Endothelial cell of umbilical vein (primary cell): ENCODE measurements at regions not wholly inside any gene's neighbourhood (a gene's known extent, or its start where the extent isn't known, plus 50 kb on each side); places are given as distances from the start of the nearest gene placed in this dataset.

Experiments used
- BruUV-seq: library from RNA; stranded (reverse); fragments of 400-500 nt; replicated peaks from 2 replicates; lab custom pipeline; 2021; lab: Mats Ljungman, UMichigan
- CTCF ChIA-PET: fragments of 300-600, 350-600 bp; sonication (Branson Sonifier 250); formaldehyde crosslinking; loops from one replicate; lab custom pipeline; 2021; ENCODE audit warnings: antibody characterized with exemption, inconsistent platforms; lab: Charles Lee
- POLR2A ChIA-PET: fragments of 300-600, 350-600 bp; sonication (Branson Sonifier 250); formaldehyde crosslinking; loops from one replicate; lab custom pipeline; 2021; ENCODE audit warnings: antibody characterized with exemption, inconsistent platforms; lab: Charles Lee
- DNase-seq: peaks from one replicate; pipeline ENCODE4 v3.0.0-alpha.2; 2011; ENCODE audit warnings: low read depth, low spot score
- FAIRE-seq: peaks from 2 replicates; lab custom pipeline; 2011; peaks lifted over from hg19 to GRCh38; lab: Jason Lieb, UNC
- H2AFZ ChIP-seq: 2 replicates; pipeline ENCODE4 v1.6.0; 2012; ENCODE audit warnings: low read depth, low read length, control low read depth, inconsistent platforms
- H3K27ac ChIP-seq: 2 replicates; pipeline ENCODE4 v1.5.1; 2011; ENCODE audit warnings: low read depth, mild to moderate bottlenecking, control low read depth, low read length, moderate library complexity; ENCODE audit not compliant: insufficient read depth
- H3K27me3 ChIP-seq, 2 experiments: 2 replicates each; pipeline versions ENCODE4 v1.6.0 to v1.6.1; 2011; ENCODE audit warnings: low read length in 2 of 2, mixed read lengths in 1 of 2; ENCODE audit not compliant: control insufficient read depth in 2 of 2, insufficient read depth in 2 of 2
- H3K36me3 ChIP-seq, 2 experiments: 2 replicates in 1 of 2; 3 replicates in 1 of 2; pipeline ENCODE4 v1.5.1; 2011; ENCODE audit warnings: low read length in 2 of 2, mild to moderate bottlenecking in 1 of 2, moderate library complexity in 1 of 2; ENCODE audit not compliant: control insufficient read depth in 2 of 2, insufficient read depth in 2 of 2; ENCODE audit errors: extremely low read depth in 1 of 2
- H3K4me1 ChIP-seq: 3 replicates; pipeline ENCODE4 v1.5.1; 2011; ENCODE audit warnings: mild to moderate bottlenecking, low read length; ENCODE audit not compliant: control insufficient read depth, insufficient read depth; ENCODE audit errors: extremely low read depth
- H3K4me2 ChIP-seq: 2 replicates; pipeline ENCODE4 v1.6.1; 2011; ENCODE audit warnings: low read length, control low read depth, mixed read lengths; ENCODE audit not compliant: insufficient read depth
- H3K4me3 ChIP-seq, 3 experiments: fragments of 200-600 bp in 1 of 3; sonication (generic), shearing (Covaris generic) in 1 of 3; replicated peaks in 1 of 3; 2 replicates each; pipeline ENCODE4 v1.5.1; 2011 to 2016; ENCODE audit warnings: control low read depth in 3 of 3, low read length in 3 of 3, mild to moderate bottlenecking in 2 of 3, inconsistent platforms in 1 of 3, low read depth in 1 of 3, moderate library complexity in 1 of 3; ENCODE audit not compliant: insufficient read depth in 1 of 3
- H3K79me2 ChIP-seq: 2 replicates; pipeline ENCODE4 v1.6.0; 2012; ENCODE audit warnings: low read length, inconsistent platforms; ENCODE audit not compliant: control insufficient read depth, insufficient read depth
- H3K9ac ChIP-seq: replicated peaks from 2 replicates; pipeline ENCODE3; 2011; ENCODE audit warnings: low read length, control low read depth; ENCODE audit not compliant: insufficient read depth; ENCODE audit errors: extremely low read depth
- H3K9me1 ChIP-seq: replicated peaks from 3 replicates; pipeline ENCODE4 v1.6.0; 2011; ENCODE audit warnings: mild to moderate bottlenecking, low read length; ENCODE audit not compliant: control insufficient read depth, insufficient read depth; ENCODE audit errors: extremely low read depth
- H3K9me3 ChIP-seq: replicated peaks from 2 replicates; pipeline ENCODE4 v1.5.1; 2012; ENCODE audit warnings: low read length, inconsistent platforms; ENCODE audit not compliant: control insufficient read depth, insufficient read depth
- H4K20me1 ChIP-seq: replicated peaks from 2 replicates; pipeline ENCODE3; 2011; ENCODE audit warnings: mild to moderate bottlenecking, low read length; ENCODE audit not compliant: control insufficient read depth, insufficient read depth; ENCODE audit errors: extremely low read depth
- EZH2 ChIP-seq: IDR thresholded peaks from 2 replicates; pipeline ENCODE4 v1.6.1; 2012; ENCODE audit warnings: borderline replicate concordance, low read depth, mild to moderate bottlenecking, moderate library complexity, low read length, inconsistent platforms; ENCODE audit not compliant: severe bottlenecking
- FOS ChIP-seq: IDR thresholded peaks from 2 replicates; pipeline ENCODE4 v1.6.1; 2011; ENCODE audit warnings: mild to moderate bottlenecking, low read length, moderate library complexity, borderline replicate concordance; ENCODE audit not compliant: insufficient read depth
- GATA2 ChIP-seq: IDR thresholded peaks from 2 replicates; pipeline ENCODE4 v1.7.0; 2011; ENCODE audit warnings: low read depth, mild to moderate bottlenecking, moderate library complexity, mixed read lengths, low read length; ENCODE audit not compliant: insufficient read length, insufficient read depth
- JUN ChIP-seq: IDR thresholded peaks from 2 replicates; pipeline ENCODE4 v1.6.1; 2011; ENCODE audit warnings: borderline replicate concordance, low read depth; ENCODE audit not compliant: insufficient read length, insufficient read depth
- MAX ChIP-seq: IDR thresholded peaks from 2 replicates; pipeline ENCODE4 v1.6.1; 2011; ENCODE audit not compliant: insufficient read depth, insufficient read length
- MYC ChIP-seq: IDR thresholded peaks from one replicate; pipeline ENCODE4 v1.6.1; 2011; ENCODE audit warnings: mild to moderate bottlenecking, low read depth, low read length
- POLR2A ChIP-seq: IDR thresholded peaks from 2 replicates; pipeline ENCODE4 v1.6.1; 2012; ENCODE audit warnings: low read depth, mild to moderate bottlenecking, control low read depth, low read length
- dilution Hi-C: fragments of 300-500 bp; cut with MboI; formaldehyde crosslinking; loops from one replicate; pipeline ENCODE4 v1.15.0; 2019; ENCODE audit warnings: low sequenced_read_pairs; ENCODE audit not compliant: extremely low pct_ligation_motif_present
- intact Hi-C: fragments of 100-400 bp; cut with micrococcal nuclease; formaldehyde crosslinking; loops from one replicate; pipeline ENCODE4 v1.10.0; 2022

- dilution Hi-C loops = no loop called here
- H3K4me3 ChIP-seq = no peak overlapping the region
- BruUV-seq = no TSS peak
- TF ChIP-seq MYC (no peak), JUN (no peak), MAX (no peak), FOS (no peak), GATA2 (no peak)
- peaks cover 2% of the 10 kb centered on the region for H3K9me3 ChIP-seq
- no peak overlapping the region for H2AFZ ChIP-seq
- H3K36me3 ChIP-seq = no peaks in the 10 kb centered on the region
- ChIA-PET CTCF (no interaction called here), POLR2A (no interaction called here)
- no peak overlapping the region for H3K4me2 ChIP-seq
- no peaks in the 10 kb centered on the region for H3K4me1 ChIP-seq
- H3K27ac ChIP-seq = no peak overlapping the region
- FAIRE-seq (no peak), DNase-seq (no peak)
- H3K9ac ChIP-seq = no peak overlapping the region
- H4K20me1 ChIP-seq = no peaks in the 10 kb centered on the region
- H3K27me3 ChIP-seq = no peaks in the 10 kb centered on the region
- intact Hi-C loops = no loop called here
- H3K79me2 ChIP-seq = no peaks in the 10 kb centered on the region
- H3K9me1 ChIP-seq = no peaks in the 10 kb centered on the region
Measured at GRCh38 chr3:76776927-76777326, 263.0 kb upstream of the ROBO2 start.

GRCh38 chr3:76788206-76788605 is 251.7 kb upstream of the ROBO2 start:
- no peaks in the 10 kb centered on the region for H3K27me3 ChIP-seq
- no peak overlapping the region for H3K9ac ChIP-seq
- no TSS peak for BruUV-seq
- FAIRE-seq = no peak
- H3K4me2 ChIP-seq = no peak overlapping the region
- H4K20me1 ChIP-seq = no peaks in the 10 kb centered on the region
- no peaks in the 10 kb centered on the region for H3K79me2 ChIP-seq
- intact Hi-C loops (no loop called here), dilution Hi-C loops (no loop called here)
- H3K36me3 ChIP-seq = no peaks in the 10 kb centered on the region
- ChIA-PET POLR2A (no interaction called here), CTCF (no interaction called here)
- peaks cover 8% of the 10 kb centered on the region for H3K9me3 ChIP-seq
- H3K9me1 ChIP-seq = no peaks in the 10 kb centered on the region
- TF ChIP-seq POLR2A (no peak), EZH2 (no peak)
- no peaks in the 10 kb centered on the region for H3K4me1 ChIP-seq
- H2AFZ ChIP-seq = no peak overlapping the region
- H3K4me3 ChIP-seq = no peak overlapping the region
- no peak overlapping the region for H3K27ac ChIP-seq
- no peak for DNase-seq
